OCI-LY1 (cell line): ENCODE measurements at regions not wholly inside any gene's neighbourhood (a gene's known extent, or its start where the extent isn't known, plus 50 kb on each side); places are given as distances from the start of the nearest gene placed in this dataset.

Source experiments
- EZH2 ChIP-seq: fragments of 200-600 bp; sonication (generic), shearing (Covaris generic); IDR thresholded peaks from 2 replicates; pipeline ENCODE4 v1.8.0; 2017; ENCODE audit warnings: borderline replicate concordance, mixed run types, mild to moderate bottlenecking, antibody characterized with exemption, low read length, moderate library complexity, mixed read lengths
- TF ChIP-seq, protein P1 (sequence below): fragments of 200-600 bp; sonication (generic), shearing (Covaris generic); IDR thresholded peaks from 2 replicates; pipeline ENCODE4 v1.5.1; 2017; ENCODE audit warnings: mild to moderate bottlenecking, antibody characterized with exemption, low read length, moderate library complexity, mixed read lengths

DNA sequence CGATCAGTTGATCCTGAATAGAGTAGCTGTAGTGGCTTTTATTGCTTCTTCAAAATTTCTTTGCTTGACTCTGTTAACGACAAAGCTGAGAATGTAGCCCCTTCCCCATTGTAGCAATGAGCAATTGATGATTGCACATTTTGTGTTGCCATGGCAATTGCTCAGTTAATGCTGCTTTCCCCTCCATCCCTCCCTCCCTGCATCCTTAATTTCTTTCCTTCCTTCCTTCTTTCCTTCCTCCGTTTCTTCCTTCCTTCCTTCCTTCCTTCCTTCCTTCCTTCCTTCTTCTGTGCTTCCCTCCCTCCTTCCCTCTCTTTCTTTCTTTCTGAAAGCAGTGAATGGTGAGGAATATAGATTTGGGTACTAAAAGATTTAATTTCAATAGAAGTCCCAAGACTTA, 557.3 kb upstream of the MAP3K7 start:
- no peak for TF ChIP-seq EZH2
- TF ChIP-seq, protein P1, sequence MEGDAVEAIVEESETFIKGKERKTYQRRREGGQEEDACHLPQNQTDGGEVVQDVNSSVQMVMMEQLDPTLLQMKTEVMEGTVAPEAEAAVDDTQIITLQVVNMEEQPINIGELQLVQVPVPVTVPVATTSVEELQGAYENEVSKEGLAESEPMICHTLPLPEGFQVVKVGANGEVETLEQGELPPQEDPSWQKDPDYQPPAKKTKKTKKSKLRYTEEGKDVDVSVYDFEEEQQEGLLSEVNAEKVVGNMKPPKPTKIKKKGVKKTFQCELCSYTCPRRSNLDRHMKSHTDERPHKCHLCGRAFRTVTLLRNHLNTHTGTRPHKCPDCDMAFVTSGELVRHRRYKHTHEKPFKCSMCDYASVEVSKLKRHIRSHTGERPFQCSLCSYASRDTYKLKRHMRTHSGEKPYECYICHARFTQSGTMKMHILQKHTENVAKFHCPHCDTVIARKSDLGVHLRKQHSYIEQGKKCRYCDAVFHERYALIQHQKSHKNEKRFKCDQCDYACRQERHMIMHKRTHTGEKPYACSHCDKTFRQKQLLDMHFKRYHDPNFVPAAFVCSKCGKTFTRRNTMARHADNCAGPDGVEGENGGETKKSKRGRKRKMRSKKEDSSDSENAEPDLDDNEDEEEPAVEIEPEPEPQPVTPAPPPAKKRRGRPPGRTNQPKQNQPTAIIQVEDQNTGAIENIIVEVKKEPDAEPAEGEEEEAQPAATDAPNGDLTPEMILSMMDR, result no peak
